ENCODE measurements at regions not wholly inside any gene's neighbourhood (a gene's known extent, or its start where the extent isn't known, plus 50 kb on each side); places are given as distances from the start of the nearest gene placed in this dataset.

DNA sequence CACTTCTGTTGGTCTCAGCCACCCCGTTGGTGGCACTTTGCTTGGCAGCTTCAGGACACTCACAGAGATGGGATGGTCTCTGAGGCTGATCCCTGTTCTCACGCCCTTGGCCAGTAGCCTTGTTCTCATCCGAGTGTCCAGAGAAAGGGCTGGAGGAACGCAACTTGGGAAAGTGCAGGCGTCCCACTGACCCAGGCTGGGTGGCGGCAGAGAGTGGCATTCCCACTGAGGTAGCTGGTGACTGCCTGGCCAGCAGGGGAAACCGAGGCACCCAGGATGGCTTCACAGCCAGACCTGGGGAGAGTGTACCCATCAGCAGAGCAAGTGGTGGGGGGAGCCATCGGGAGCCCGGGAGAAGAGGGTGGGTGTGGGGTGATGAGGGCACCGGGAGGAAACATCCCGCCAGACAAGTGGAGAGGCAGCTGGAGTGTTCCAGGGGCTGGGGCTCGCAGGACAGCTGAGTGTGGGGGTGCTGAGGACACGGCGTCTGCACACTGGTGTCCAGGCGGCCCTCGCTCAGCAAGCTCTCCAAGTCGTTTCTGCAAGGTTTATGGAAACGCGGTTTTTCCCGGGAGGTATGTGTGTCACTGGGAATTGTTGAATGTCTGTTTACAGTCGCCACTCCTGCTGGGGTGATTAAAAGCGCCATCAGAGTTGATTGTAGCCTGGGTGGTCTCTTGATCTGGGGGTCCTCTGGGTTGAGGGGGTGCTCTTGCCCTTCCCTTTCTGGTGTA is 97.8 kb downstream of the SIK1 start:
- Histone ChIP-seq H3K4me3 (no peak overlapping the region), H3K36me3 (no peaks in the 10 kb centered on the region), H3K9me3 (no peaks in the 10 kb centered on the region), H3K27ac (no peak overlapping the region), H3K4me1 (peaks cover 0 to 30% (median 13%) of the 10 kb centered on the region in 6 donors), H3K27me3 (replicated peaks in 1 of 7) (peaks cover 0 to 18% (median 0%) of the 10 kb centered on the region in 7 donors)
- no peak for TF ChIP-seq POLR2AphosphoS5 (IDR thresholded peaks at IDR 0.05)
- TF ChIP-seq, protein P1, sequence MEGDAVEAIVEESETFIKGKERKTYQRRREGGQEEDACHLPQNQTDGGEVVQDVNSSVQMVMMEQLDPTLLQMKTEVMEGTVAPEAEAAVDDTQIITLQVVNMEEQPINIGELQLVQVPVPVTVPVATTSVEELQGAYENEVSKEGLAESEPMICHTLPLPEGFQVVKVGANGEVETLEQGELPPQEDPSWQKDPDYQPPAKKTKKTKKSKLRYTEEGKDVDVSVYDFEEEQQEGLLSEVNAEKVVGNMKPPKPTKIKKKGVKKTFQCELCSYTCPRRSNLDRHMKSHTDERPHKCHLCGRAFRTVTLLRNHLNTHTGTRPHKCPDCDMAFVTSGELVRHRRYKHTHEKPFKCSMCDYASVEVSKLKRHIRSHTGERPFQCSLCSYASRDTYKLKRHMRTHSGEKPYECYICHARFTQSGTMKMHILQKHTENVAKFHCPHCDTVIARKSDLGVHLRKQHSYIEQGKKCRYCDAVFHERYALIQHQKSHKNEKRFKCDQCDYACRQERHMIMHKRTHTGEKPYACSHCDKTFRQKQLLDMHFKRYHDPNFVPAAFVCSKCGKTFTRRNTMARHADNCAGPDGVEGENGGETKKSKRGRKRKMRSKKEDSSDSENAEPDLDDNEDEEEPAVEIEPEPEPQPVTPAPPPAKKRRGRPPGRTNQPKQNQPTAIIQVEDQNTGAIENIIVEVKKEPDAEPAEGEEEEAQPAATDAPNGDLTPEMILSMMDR (IDR thresholded peaks at IDR 0.05 in 8 of 11, conservative IDR thresholded peaks at IDR 0.05 in 3 of 11), result no peak
- no peak for TF ChIP-seq POLR2A (IDR thresholded peaks at IDR 0.05)
- DNase-seq, result no peak
- intact Hi-C loops (cut with DNase I; ENCODE audit: low total_unique reads), result no loop called here
- 83 to 89% (median 88%) methylated on average over 20 to 22 of the region's 22 CpGs for WGBS, 5 donors

DNA sequence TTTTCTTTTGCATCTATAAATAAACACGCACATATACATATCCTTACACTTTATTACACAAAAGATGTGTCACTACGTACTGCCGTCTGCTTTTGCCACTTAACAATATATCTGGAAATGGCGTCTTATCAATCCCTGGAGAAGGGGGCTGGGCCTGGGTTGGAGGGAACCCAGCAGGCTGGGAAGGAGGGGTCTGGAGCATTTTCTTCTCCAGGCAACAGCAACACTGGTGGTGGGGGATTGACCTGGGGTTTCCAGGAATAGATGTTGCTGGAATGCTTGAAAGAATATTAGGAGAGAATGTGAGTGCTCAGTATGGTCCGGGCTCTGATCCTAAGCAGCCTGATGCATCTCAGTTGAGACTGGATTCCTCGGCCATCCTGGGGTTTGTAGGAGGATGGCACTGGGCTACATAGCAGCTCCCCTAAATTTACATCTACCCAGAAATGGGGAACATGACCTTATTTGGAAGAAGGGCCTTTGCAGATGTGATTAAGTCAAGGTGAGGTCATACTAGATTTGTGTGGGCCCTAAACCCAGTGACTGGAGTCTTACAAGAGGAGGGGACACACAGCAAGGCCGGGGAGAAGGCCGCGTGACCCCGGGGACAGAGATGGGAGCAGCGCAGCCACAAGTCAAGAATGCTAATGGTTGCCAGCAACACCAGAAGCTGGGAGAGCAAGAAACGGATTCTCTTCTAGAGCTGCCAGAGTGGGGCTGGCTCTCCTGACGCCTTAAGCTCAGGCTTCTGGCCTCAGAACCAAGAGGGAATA is 98.6 kb downstream of the SIK1 start:
- H3K27ac ChIP-seq, result no peak overlapping the region
- whole genome bisulfite sequencing, 5 donors, result 85 to 97% (median 90%) methylated on average over 13 of the region's 13 CpGs
- intact Hi-C loops (cut with DNase I; ENCODE audit: low total_unique reads), result no loop called here
- no peak for DNase-seq
- no peak overlapping the region for H3K4me3 ChIP-seq
- TF ChIP-seq POLR2AphosphoS5 (IDR thresholded peaks at IDR 0.05) (no peak), POLR2A (IDR thresholded peaks at IDR 0.05) (no peak)
- TF ChIP-seq, protein P1 (IDR thresholded peaks at IDR 0.05 in 8 of 11, conservative IDR thresholded peaks at IDR 0.05 in 3 of 11), result no peak
- H3K27me3 ChIP-seq (replicated peaks in 1 of 7), result peaks cover 0 to 15% (median 0%) of the 10 kb centered on the region in 7 donors
- H3K4me1 ChIP-seq, result peaks cover 0 to 30% (median 11%) of the 10 kb centered on the region in 6 donors
- H3K9me3 ChIP-seq, result no peaks in the 10 kb centered on the region
- no peaks in the 10 kb centered on the region for H3K36me3 ChIP-seq

DNA sequence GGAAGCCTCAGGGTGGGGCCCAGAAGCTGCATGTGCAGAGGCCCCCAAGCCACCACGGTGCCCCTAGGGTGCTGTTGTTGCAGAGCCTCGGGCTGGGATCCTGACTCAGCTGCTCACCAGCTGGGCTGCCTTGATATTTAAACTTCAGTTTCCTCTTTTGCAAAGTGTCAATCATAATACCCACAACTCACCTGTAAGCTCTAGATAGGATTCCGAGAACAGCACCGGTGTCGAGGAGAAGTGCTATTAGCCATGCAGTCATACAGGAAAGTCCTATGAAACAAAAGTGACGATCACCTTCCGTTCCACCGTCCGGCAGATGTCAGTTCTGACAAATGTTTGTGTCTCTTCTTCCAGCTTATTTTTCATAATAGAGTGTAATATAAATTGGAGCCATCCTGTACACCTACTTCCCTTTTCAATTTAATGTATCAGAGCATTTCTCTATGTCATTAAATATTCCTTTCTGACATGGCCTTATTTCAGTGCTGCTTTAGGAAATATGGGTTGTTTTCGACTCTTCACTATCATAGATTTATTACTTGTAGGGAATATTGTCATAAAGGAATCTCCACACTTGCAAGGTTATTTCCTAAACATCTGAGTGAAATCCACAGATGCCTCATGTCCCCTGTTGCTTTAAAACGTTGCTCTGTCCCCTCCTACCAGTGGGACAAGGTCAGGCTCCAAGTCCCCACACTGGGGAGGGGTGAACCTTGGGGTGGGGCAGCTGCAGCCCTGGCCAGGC is 100.8 kb downstream of the SIK1 start:
- Histone ChIP-seq H3K4me3 (no peak overlapping the region), H3K9me3 (no peaks in the 10 kb centered on the region), H3K4me1 (peaks cover 0 to 26% (median 11%) of the 10 kb centered on the region in 6 donors), H3K27ac (peak overlapping the region in 3 of 8 donors; percentile 6 to 62 (median 37)), H3K36me3 (no peaks in the 10 kb centered on the region), H3K27me3 (replicated peaks in 1 of 7) (peaks cover 0 to 6% (median 0%) of the 10 kb centered on the region in 7 donors)
- no peak for DNase-seq
- intact Hi-C loops (cut with DNase I; ENCODE audit: low total_unique reads), result no loop called here
- 12 to 39% (median 23%) methylated on average over 11 of the region's 11 CpGs for WGBS, 5 donors
- TF ChIP-seq, protein P1 (IDR thresholded peaks at IDR 0.05 in 8 of 11, conservative IDR thresholded peaks at IDR 0.05 in 3 of 11), result no peak
- TF ChIP-seq POLR2AphosphoS5 (IDR thresholded peaks at IDR 0.05) (peak in 1 of 3 donors; percentile 52), POLR2A (IDR thresholded peaks at IDR 0.05) (no peak)
